ENCODE measurements at regions not wholly inside any gene's neighbourhood (a gene's known extent, or its start where the extent isn't known, plus 50 kb on each side); places are given as distances from the start of the nearest gene placed in this dataset.

GRCh38 chr1:72489801-72490200 lies 207.5 kb upstream of the NEGR1 start:
- TF ChIP-seq POLR2A (IDR thresholded peaks at IDR 0.05) (no peak), CTCF (IDR thresholded peaks at IDR 0.05) (no peak), EP300 (IDR thresholded peaks at IDR 0.05) (no peak), POLR2AphosphoS5 (IDR thresholded peaks at IDR 0.05) (no peak)

Measured in sigmoid colon (tissue), 4 donors.